NCI-H510A (cell line): ENCODE measurements at regions not wholly inside any gene's neighbourhood (a gene's known extent, or its start where the extent isn't known, plus 50 kb on each side); places are given as distances from the start of the nearest gene placed in this dataset.
"Not testable (repeated sequence)": the region's sequence is repeated elsewhere in the genome, so short reads cannot be mapped to it uniquely, and the experiment has no call there.

Experiments
- DNase-seq: peaks from one replicate; lab custom pipeline; 2025; lab: John Stamatoyannopoulos, UW

DNA sequence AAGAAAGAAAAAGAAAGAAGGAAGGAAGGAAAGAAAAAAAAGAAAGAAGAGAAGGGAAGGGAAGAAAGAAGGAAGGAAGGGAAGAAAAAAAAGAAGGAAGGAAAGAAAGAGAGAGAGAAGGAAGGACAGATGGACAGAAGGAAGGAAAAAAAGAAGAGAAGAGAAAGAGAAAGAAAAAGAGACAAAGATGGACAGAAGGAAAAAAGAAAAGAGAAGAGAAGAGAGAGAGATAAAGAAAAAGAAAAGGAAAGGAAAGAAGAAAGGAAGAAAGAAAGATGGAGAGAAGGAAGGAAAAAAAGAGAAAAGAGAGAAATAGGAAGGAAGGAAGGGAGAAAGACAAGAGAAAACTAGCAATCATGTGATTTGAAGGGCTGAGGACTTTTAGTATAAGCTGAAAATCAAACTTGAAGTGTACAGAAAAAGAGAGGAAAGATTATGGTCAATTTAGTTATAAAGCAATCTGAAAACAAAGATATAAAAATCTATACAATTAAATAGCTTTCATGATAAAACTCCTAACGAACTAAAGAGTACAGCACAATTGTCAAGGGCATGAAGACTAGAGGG is 115.3 kb downstream of the LTN1 start:
- no peak for DNase-seq

DNA sequence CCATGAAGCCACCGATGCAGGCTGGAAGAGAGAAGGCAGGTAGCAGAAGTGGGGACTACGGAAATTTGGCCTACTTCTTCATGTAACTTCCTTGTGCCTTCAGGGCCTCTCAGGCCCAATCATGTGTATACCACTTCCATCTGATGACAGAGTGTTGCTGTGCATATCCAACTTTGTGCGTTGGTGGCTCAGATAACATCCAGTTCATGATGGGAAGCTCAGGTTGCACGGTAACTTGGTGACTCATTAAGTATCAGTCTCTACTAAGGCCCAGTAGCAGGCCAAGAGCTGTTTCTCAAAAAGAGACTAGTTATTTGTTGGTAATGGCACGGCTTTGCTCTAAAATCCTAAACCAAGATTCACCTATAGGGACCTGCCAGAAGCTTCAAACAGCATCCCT is 117.6 kb downstream of the LTN1 start:
- DNase-seq = no peak

DNA sequence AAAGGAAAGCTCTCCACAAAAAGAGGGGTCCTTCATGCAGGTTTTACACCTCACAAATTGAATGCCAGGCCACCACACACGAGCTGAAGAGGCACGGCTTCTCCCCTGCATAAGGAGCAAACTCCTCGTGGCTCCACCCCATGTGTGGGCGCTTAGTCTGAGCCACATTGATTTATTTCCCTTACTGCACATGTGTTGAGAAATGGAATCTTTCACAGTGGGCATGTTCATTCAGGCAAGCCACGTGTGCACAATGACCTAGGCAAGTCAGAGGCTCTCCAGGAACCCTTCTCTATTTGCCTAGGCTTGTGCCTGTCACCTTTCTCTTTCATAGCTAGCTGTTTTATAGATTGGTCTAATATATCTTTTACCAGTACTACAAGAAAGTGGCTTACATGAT is 120.5 kb downstream of the LTN1 start:
- DNase-seq = no peak

DNA sequence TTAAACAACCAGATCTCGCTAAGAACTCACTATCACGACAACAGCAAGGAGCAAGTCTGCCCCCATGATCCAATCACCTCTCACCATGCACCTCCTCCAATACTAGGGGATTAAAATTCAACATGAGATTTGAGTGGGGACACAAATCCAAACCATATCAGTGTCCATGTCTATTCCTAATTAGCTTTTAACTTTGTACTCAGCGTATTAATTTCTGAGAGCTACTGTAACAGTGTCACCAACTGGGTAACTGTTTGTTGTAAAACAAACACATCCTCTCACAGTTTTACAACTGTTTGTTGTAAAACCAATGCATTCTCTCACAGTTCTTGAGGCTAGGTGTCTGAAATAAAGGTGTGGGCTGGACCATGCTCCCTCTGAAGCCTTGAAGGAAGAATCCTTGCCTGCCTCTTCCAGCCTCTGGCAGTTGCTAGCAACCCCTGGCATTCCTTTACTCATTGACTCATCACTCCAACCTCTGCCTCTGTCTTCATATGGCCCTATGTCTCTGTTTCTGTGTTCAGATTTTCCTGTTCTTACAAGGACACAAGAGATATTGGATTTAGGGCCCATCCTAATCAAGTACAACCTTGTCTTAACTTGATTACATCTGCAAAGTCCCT is 121.2 kb downstream of the LTN1 start:
- DNase-seq = no peak

DNA sequence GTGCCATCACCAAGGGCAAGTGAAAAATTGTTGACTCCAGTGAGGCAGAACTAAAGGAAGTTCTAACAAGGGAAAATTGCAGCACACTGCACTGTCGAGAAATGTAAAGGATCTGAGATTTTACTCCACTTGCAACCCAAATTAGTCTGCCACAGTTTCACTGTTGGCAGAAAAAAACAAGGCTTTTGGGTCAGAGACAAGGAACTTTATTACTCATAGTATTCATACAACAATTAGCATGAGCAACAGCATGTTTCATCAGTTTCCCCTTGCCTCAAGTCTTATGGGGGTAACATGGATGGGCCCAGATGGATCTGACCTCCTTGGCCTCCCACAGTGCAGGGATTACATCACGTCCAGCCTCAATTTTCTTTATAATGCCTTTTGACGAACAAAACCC is 125.3 kb downstream of the LTN1 start:
- no peak for DNase-seq

DNA sequence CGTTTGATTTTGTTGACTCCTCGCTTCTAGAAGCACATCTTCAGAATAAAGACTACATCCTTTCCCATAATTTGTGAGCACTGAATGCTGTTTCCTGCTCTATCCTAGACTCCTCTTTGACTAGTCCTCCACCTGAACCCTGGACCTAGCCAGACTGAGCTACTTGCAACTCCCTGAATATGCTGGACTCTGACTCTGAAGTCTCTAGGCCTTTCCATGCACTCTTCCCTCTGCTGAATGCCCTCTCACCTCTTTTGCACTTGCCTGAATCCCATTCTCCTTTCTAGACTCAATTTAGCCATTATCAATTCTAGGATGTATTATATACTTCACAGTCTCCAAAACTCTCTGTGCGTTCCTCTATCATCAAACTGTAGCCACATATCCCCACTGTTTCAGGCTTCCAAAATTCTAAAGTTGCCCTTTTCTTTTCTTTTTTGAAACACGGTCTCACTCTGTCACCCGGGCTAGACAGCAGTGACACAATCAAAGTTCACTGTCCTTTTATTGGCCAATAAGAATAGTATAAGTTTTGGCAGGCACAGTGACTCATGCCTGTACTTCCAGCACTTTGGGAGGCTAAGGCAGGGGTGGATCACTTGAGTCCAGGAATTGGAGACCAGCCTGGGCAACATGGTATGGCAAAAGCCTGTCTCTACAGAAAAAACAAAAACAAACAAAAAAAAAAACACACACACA is 127.0 kb downstream of the LTN1 start:
- no peak for DNase-seq

DNA sequence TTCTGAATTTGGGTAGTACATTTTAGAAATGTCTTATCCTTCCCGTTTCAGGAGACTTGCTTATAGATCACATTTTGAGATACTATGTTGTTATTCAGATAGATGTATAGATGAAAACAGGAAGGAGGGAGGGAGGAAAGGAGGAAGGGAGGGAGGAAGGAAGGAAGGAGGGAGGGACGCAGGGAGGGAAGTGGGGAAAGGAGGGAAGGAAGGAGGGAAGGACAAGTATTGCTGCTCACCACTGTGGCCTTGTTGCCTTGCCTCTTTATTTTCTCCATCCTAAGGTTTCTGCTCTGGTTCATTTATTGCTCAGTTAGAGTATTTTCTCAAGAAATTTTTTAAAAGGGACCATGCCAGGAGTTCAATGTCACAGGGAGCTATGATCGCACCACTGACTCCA is 134.3 kb downstream of the LTN1 start:
- DNase-seq = no peak

DNA sequence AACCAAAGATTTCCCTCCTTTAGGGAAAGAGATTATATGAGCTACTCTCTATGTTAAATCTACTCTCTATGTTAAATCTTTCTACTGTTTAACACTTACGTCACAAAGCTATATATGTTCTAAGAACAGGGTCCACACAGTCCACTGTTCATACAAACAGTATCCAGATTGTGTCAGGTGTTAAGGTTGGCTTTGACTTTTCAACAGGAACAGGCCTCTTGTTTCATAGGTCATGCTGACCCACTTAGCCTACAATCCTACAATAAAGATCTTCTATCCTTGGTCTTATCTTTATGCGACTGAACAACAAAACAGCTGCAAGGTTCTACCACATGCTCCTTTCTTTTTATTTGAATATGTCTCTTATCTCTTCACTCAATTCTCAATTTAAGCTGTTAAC is 134.9 kb downstream of the LTN1 start:
- no peak for DNase-seq

DNA sequence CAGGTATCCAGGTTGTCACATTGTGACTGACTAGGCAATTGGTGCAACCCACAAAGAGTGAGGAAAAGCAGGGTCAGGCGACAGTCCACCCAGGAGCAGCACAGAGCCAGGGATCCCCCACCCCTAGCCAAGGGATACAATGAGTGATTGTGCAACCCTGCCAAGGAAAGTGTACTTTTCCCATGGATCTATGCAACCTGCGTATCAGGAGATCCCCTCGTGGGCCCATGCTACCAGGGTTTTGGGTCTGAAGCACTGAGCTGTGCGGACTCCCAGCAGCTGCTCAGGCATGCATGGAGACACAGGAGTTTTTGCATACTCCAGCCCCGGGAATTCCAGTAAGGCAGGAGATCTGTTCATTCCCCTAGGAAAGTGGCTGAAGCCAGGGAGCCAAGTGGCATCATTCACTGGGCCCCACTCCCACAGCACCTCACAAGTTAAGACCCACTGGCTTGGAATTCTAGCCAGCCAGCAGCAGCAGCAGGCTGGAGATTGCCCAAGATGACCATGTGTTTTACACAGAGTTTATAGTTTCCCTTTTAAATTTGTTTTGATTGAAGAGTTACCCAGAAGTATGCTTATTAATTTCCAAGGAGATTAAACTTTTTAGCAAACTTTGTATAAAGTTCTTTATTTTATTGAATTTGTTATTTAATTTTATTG is 136.0 kb downstream of the LTN1 start:
- no peak for DNase-seq

DNA sequence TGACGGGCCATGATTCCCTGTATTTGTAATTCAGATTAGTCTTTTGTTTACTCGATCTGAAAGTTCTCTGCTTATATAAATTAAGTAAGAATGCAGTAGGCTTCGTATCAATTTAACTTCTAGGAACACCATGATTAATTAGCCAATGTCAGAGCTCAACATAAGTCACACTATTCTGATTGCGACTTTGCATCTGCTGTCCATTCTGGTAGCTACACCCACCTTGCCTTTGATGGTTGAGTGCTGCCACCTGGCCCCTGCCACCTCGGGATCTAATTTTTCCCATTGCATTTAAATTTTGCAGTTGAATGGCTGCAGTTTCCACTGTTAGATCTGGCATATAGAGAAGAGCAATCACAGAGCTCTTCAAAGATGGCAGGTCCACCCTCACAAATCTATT is 140.0 kb downstream of the LTN1 start:
- no peak for DNase-seq

DNA sequence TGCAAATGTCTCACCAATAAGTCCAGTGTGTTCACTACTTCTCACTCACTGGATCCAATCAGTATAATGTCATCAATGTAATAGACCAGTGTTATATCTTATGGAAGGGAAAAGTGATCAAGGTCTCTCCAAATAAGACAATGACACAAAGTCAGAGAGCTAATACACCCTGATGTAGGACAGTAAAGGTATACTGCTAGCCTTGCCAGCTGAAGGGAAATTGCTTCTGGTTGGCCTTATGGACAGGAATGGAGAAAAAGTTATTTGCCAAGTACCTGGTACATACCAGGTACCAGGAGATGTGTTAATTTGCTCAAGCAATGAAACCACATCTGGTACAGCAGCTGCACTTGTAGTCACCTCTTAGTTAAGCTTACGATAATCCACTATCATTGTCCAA is 141.0 kb downstream of the LTN1 start:
- no peak for DNase-seq

DNA sequence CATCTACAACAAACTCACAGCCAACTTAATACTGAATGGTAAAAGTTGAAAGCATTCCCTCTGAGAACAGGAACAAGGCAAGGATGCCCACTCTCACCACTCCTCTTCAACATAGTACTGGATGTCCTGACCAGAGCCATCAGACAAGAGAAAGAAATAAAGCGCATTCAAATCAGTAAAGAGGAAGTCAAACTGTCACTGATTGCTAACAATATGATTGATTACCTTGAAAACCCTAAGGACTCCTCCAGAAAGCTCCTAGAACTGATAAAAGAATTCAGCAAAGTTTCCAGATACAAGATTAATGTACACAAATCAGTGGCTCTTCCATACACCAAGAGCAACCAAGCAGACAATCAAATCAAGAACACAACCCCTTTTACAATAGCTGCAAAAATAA is 153.4 kb downstream of the LTN1 start:
- DNase-seq = not testable (repeated sequence)

DNA sequence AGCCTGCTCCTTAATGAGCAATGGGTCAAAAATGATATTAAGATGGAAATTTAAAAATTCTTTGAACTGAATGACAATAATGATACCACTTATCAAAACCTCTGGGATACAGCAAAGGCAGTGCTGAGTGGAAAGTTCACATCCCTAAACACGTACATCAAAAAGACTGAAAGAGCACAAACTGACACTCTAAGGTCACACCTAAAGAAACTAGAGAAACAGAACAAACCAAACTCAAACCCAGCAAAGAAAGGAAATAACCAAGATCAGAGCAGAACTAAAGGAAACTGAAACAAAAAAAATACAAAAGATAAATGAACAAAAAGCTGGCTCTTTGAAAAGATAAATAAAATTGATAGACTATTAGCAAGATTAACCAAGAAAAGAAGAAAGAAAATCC is 155.3 kb downstream of the LTN1 start:
- not testable (repeated sequence) for DNase-seq

DNA sequence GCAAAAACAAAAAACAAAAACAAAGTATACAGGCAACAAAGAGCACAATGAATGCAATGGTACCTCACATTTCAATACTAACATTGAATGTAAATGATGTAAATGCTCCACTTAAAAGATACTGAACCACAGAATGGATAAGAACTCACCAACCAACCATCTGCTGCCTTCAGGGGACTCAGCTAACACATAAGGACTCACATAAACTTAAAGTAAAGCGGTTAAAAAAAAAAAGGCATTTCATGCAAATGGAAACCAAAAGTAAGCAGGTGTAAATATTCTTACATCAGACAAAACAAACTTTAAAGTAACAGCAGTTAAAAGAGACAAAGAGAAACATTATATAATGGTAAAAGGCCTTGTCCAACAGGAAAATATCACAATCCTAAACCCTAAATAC is 156.1 kb downstream of the LTN1 start:
- not testable (repeated sequence) for DNase-seq

DNA sequence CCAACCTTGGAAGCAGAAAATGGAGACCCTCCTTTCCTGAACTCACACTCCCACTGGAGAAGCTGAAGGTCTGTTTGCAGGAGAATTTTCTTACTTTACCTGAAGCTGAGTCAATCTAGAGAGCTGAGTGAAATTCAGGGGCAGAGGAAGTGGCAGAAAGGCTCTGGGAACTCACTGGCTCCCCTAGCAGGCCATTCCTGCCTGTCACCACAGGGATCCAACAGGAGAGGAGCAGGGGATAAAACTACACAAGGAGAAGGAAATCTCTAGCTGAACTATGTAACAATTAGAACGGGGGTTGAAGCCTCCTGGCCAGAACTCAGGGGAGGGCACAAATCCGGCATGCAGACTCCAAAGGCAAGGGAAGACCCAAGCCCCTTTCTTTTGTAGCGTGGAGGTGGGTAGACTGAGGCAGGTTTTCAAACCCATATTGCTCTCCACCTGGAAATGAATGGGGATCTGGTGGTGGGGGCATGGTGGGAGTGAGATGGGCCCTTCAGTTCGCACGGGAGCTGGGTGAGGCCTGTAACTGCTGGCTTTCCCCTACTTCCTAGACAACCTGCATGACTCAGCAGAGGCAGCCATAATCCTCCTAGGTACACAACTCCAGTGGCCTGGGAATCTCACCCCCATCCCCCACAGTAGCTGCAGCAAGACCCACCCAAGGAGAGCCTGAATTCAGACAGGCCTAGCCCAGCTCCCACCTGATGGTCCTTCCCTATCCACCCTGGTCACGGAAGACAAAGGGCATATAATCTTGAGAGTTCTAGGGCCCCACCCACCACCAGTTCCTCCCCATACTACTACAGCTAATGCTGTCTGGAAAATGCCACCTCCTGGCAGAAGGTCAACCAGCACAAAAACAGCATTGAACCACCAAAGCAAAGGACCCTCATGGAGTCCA is 158.1 kb downstream of the LTN1 start:
- no peak for DNase-seq

DNA sequence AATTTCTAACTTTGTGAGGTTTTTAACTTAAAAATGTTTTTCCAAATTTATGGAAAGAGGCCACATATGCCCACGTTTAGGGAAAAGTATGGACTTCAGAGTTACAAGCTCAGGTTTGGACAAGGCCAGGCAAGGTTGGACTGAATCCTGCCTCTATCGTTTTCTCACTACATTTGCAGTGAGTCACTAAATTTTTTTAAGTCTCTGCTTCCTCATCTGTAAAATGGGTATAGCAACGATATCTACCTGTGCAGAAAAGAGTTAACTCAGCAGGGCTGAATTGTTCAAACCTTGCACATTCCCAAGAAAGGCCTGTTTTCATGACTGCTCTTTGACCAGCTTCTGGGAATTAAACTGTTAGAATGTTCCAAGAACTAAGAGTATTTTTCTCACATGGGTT is 159.1 kb downstream of the LTN1 start:
- no peak for DNase-seq

DNA sequence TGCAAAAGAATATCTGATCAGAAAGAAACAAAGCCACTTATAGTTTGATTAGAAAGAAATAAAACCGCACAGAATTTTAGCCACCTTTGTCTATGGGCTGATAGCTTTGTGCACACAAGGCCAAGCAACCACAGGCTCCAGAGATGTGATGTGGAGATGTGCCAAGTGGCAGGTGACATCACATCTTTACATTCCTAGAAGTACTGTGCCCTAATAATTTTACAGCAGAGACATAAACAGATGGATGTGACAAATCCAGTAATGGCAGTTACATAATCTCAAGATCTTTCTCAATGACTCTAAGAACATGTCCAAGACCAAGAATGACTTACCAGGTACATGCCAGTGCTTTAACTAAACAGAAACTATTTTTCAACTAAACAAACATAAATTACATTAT is 159.5 kb downstream of the LTN1 start:
- DNase-seq = no peak

DNA sequence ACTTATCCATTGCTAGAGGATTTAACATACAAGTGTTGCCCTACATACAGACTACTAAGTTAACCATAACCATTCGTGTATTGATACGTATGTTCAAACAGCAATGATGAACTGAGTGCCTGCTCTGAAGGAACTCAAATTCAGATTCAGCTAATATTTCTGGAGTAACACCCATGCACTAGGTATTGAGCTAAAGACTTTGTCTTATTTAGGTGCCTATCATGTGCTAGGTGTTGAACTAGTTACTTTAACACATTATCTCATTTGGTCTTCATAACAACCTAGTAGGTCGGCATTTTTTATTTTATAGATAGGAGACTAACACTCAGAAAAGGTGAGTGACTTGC is 160.0 kb downstream of the LTN1 start:
- DNase-seq = no peak

DNA sequence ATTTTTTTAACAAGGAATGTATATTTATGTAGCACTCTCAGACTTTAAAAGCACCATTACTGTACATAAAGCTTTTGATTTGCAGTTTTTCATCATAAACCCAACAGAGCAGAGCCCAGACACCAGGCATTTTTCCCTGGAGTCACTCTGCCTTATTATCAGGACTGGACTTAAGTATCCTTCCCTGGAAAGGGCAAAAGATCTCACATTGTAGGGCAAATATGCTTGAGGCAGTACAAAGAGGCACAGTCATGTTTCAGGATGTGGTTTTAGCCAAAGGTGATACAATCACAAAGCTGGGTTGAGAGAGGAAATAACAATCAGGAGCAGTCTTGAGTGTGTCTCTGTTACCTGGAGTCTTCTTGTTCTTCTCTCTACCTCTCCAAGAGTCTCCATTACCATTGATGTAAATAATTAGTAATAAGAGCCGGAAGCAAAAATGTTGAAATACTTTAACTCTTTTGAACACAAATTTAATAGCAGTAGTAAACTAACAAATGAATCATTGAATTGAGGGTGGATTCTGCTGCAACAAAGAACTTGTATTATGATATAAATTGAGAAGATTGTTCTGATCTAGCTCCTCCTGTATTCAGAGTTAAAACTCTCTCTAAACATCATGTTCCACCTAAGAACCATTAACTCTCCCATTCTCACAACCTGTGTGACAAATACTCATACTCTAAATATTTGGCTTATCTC is 160.5 kb downstream of the LTN1 start:
- DNase-seq = no peak

DNA sequence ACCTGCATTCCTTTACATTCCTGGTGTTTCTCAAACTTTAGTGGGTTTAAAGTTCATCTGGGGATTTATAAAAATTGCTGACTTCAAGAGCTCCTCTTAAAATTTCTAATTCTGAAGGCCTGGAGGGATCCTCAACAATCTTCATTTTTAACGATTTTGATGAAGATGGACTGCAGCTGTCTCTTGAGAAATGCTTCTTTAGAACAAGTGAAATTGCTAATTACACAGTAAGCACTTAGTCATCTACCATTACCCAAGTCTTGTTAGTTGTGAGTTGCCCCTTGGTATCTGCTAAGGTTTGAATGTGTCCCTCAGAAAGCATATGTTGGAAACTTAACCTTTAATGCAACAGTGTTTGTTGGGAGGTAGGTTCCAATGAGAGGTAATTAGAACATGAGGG is 163.7 kb downstream of the LTN1 start:
- no peak for DNase-seq

DNA sequence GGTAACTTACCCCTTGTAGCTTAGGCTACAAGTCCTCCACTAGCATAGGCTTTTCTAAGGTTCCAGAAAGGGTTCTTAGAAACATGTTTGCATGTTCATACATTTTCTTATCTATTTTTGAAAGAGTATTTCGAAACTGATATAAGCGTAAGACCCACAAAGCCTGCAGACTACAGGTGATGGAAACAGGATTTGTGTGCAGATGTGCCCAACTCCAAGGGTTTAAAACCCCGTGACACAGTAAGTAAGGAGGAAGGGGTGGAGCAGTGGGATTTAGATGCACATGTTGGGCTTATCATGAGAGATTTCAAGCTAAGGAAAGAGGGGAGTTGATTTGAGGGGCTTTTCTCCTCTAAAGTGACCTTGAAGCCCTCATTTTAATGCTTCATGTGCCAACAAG is 164.7 kb downstream of the LTN1 start:
- no peak for DNase-seq

DNA sequence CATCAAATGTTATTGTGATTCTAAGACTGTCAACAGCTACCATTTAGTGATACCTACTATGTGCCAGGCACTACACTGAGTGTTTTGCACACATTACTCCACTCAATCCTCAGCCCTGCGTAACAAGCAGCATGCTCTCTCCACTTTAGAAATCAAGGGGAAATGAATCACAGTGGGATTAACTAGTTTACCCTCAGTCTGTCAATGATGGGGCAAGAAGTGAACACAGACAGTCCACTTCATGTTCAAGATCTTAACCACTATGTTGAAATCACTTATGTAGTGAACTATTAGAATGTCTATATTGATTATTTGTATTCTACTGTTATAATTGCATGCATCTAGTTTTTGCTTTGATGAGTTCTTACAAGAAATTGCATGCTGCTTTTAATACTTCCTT is 165.3 kb downstream of the LTN1 start:
- no peak for DNase-seq
